A673 (cell line): ENCODE measurements at regions not wholly inside any gene's neighbourhood (a gene's known extent, or its start where the extent isn't known, plus 50 kb on each side); places are given as distances from the start of the nearest gene placed in this dataset.
"Not testable (repeated sequence)": the region's sequence is repeated elsewhere in the genome, so short reads cannot be mapped to it uniquely, and the experiment has no call there.

Source experiments
- BruUV-seq: library from RNA; stranded (reverse); fragments of 400-500 nt; replicated peaks from 2 replicates; lab custom pipeline; 2021; lab: Mats Ljungman, UMichigan
- CTCF ChIA-PET: fragments of 300-600 bp; sonication (Branson Sonifier 250); formaldehyde crosslinking; loops from one replicate; lab custom pipeline; 2022; ENCODE audit warnings: antibody characterized with exemption; lab: Charles Lee
- POLR2A ChIA-PET: fragments of 300-600 bp; sonication (Branson Sonifier 250); formaldehyde crosslinking; loops from one replicate; lab custom pipeline; 2022; ENCODE audit warnings: antibody characterized with exemption; ENCODE audit not compliant: low non-redundant PET; lab: Charles Lee
- DNase-seq: peaks from one replicate; pipeline ENCODE4 v3.0.0-alpha.2; 2015; ENCODE audit warnings: low spot score
- H3K27ac ChIP-seq: fragments of 200-600 bp; sonication (generic); 2 replicates; pipeline ENCODE4 v1.5.1; 2016; ENCODE audit warnings: mixed run types, low read depth, mild to moderate bottlenecking, mixed read lengths, antibody characterized with exemption, low read length; ENCODE audit not compliant: poor library complexity, severe bottlenecking
- H3K27me3 ChIP-seq: fragments of 200-600 bp; sonication (generic); replicated peaks from 2 replicates; pipeline ENCODE4 v1.6.1; 2017; ENCODE audit warnings: mixed run types, low read depth, mild to moderate bottlenecking, mixed read lengths, antibody characterized with exemption, low read length; ENCODE audit not compliant: insufficient read depth, poor library complexity
- H3K36me3 ChIP-seq: fragments of 200-600 bp; sonication (generic); 2 replicates; pipeline ENCODE4 v1.6.1; 2016; ENCODE audit warnings: mixed run types, mild to moderate bottlenecking, mixed read lengths, antibody characterized with exemption, low read length; ENCODE audit not compliant: insufficient read depth, poor library complexity, severe bottlenecking
- H3K4me1 ChIP-seq: fragments of 200-600 bp; sonication (generic); 2 replicates; pipeline ENCODE4 v1.6.1; 2017; ENCODE audit warnings: mixed run types, mild to moderate bottlenecking, mixed read lengths, antibody characterized with exemption, low read length; ENCODE audit not compliant: insufficient read depth, poor library complexity, severe bottlenecking
- H3K4me3 ChIP-seq: fragments of 200-600 bp; sonication (generic); 2 replicates; pipeline ENCODE4 v1.5.1; 2016; ENCODE audit warnings: low read depth, mixed run types, mild to moderate bottlenecking, mixed read lengths, low read length; ENCODE audit not compliant: poor library complexity, severe bottlenecking
- H3K9me3 ChIP-seq: fragments of 200-600 bp; sonication (generic); 2 replicates; pipeline ENCODE4 v1.6.1; 2016; ENCODE audit warnings: mixed run types, low read depth, mild to moderate bottlenecking, mixed read lengths, antibody characterized with exemption, low read length; ENCODE audit not compliant: poor library complexity, severe bottlenecking
- CTCF ChIP-seq: fragments of 300-800, 200-600 bp; sonication (generic); conservative IDR thresholded peaks from 2 replicates; pipeline ENCODE4 v1.5.1; 2017; ENCODE audit warnings: low read depth, mild to moderate bottlenecking, antibody characterized with exemption, low read length, moderate library complexity, mixed read lengths
- EZH2 ChIP-seq: fragments of 200-600 bp; sonication (generic); IDR thresholded peaks from 2 replicates; pipeline ENCODE4 v1.6.1; 2017; ENCODE audit warnings: borderline replicate concordance, low read depth, mild to moderate bottlenecking, mixed read lengths, antibody characterized with exemption, low read length; ENCODE audit not compliant: poor library complexity, severe bottlenecking
- intact Hi-C: fragments of 100-400 bp; cut with micrococcal nuclease; formaldehyde crosslinking; loops from one replicate; pipeline ENCODE4 v1.10.0; 2022; ENCODE audit not compliant: unreplicated experiment

DNA sequence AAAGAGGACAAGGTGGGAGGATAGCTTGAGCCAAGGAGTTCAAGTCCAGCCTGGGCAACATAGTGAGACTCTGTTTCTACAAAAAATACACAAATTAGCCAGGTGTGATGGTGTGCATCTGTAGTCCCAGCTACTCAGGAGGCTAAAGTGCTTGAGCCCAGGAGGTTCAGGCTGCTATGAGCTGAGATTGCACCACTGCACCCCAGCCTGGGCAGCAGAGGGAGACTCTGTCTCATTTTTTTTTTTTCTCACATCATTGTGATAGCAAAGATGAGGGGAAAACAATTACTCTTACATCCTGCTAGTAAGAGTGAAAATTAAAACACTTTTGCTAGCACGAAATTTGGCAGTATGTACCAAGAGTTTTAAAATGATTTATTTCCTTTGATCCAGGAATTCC is 463.7 kb downstream of the TMEM135 start:
- Histone ChIP-seq H3K4me3 (no peak overlapping the region), H3K9me3 (no peaks in the 10 kb centered on the region), H3K4me1 (no peaks in the 10 kb centered on the region), H3K27ac (no peak overlapping the region), H3K36me3 (no peaks in the 10 kb centered on the region), H3K27me3 (no peaks in the 10 kb centered on the region)
- ChIA-PET POLR2A (no interaction called here), CTCF (no interaction called here)
- peak; percentile 6 for DNase-seq
- intact Hi-C loops = no loop called here
- TF ChIP-seq EZH2 (no peak), CTCF (0 out of 2 replicates have a peak, but pooled peaks have one; percentile 22)
- no TSS peak for BruUV-seq

DNA sequence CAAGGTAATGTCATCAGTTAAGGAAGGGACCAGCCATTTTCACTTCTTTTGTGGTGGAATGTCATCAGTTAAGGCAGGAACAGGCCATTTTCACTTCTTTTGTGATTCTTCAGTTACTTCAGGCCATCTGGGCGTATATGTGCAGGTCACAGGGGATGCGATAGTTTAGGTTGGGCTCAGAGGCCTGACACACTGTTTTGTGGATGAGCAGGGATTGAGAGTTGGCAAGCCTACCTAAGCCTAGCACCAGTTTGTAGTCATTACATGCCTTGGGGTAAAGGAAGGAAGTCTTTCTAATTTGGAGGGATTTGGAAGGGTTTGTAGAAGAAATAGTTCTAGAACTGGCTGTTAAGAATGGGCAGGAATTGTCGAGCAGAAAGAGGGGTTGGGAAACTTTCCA is 457.2 kb downstream of the TMEM135 start:
- POLR2A ChIA-PET, intact Hi-C loops, CTCF ChIA-PET: not testable (repeated sequence)

DNA sequence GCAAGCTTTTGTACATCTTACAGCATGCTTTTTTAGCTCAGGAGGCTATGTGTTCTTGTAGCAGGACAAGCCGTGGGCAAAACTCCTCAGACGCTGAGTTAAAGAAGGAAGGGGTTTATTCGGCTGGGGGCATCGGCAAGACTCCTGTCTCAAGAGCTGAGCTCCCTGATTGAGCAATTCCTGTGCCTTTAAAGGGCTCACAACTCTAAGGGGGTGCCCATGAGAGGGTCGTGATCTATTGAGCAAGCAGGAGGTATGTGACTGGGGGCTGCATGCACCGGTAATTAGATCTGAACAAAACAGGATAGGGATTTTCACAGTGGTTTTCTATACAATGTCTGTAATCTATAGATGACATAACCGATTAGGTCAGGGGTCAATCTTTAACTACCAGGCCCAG is 456.3 kb downstream of the TMEM135 start:
- DNase-seq, H3K36me3 ChIP-seq, intact Hi-C loops, CTCF ChIA-PET, H3K4me1 ChIP-seq, H3K4me3 ChIP-seq, BruUV-seq, H3K9me3 ChIP-seq, H3K27ac ChIP-seq, H3K27me3 ChIP-seq, POLR2A ChIA-PET: not testable (repeated sequence)

More for the DNA sequence above, 457.2 kb downstream of the TMEM135 start:
- H3K9me3 ChIP-seq, H3K4me1 ChIP-seq, H3K4me3 ChIP-seq, H3K27me3 ChIP-seq, H3K27ac ChIP-seq, DNase-seq, H3K36me3 ChIP-seq, BruUV-seq: not testable (repeated sequence)

DNA sequence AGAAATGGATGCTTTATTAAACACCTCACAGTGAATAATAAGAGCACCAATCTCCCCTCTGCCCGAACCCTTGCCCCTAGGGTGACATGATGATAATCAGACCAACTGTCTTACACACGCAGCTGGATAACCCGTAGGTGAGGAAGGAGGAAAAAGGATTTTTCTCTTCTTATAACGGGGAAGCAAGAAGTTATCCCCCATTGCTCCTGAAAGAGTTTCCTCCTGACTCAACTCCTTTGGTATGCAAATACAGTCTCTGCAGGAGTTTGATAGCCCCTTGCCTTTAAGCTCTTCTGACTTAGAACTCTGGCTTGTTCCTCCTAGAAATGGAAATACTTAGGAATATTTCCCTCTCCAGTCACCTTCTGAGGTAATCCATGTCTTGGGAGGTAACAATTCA is 455.8 kb downstream of the TMEM135 start:
- no peaks in the 10 kb centered on the region for H3K4me1 ChIP-seq
- no peak overlapping the region for H3K27ac ChIP-seq
- BruUV-seq = no TSS peak
- no peaks in the 10 kb centered on the region for H3K27me3 ChIP-seq
- DNase-seq = peak; percentile 5
- H3K9me3 ChIP-seq = no peaks in the 10 kb centered on the region
- POLR2A ChIA-PET = no interaction called here
- no peak overlapping the region for H3K4me3 ChIP-seq
- intact Hi-C loops = no loop called here
- CTCF ChIA-PET = no interaction called here
- TF ChIP-seq CTCF (no peak), EZH2 (no peak)
- H3K36me3 ChIP-seq = no peaks in the 10 kb centered on the region
